ENCODE measurements at regions not wholly inside any gene's neighbourhood (a gene's known extent, or its start where the extent isn't known, plus 50 kb on each side); places are given as distances from the start of the nearest gene placed in this dataset.

DNA sequence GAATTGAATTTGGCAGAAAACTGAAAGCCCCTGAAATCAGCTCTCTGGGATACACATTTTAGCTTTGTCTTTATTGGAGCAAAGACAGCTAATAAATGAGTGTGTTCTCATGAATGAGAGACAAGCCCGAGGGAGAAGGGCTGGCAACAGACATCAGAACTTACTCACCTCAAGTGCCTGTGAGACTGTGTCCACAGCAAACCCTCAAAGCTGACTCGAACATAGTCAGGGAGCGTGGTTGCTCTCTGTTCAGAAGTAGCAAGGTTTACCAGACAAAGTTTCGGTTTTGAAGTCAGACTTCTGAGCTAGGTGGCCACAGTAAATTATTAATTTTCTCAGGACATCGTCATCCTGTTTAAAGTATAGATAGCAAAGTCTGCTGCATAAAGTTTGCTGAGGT, 207.9 kb downstream of the CMPK2 start:
- TF ChIP-seq, protein P1, sequence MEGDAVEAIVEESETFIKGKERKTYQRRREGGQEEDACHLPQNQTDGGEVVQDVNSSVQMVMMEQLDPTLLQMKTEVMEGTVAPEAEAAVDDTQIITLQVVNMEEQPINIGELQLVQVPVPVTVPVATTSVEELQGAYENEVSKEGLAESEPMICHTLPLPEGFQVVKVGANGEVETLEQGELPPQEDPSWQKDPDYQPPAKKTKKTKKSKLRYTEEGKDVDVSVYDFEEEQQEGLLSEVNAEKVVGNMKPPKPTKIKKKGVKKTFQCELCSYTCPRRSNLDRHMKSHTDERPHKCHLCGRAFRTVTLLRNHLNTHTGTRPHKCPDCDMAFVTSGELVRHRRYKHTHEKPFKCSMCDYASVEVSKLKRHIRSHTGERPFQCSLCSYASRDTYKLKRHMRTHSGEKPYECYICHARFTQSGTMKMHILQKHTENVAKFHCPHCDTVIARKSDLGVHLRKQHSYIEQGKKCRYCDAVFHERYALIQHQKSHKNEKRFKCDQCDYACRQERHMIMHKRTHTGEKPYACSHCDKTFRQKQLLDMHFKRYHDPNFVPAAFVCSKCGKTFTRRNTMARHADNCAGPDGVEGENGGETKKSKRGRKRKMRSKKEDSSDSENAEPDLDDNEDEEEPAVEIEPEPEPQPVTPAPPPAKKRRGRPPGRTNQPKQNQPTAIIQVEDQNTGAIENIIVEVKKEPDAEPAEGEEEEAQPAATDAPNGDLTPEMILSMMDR (IDR thresholded peaks at IDR 0.05), result no peak
- no peak for TF ChIP-seq POLR2A (IDR thresholded peaks at IDR 0.05)
- DNase-seq, result no peak
- Histone ChIP-seq H3K27ac (no peak overlapping the region), H3K4me1 (no peaks in the 10 kb centered on the region), H3K9me3 (no peaks in the 10 kb centered on the region), H3K27me3 (no peaks in the 10 kb centered on the region), H3K4me3 (no peak overlapping the region), H3K36me3 (no peaks in the 10 kb centered on the region)
- WGBS, 2 donors, result 53 to 61% methylated on average over 5 of the region's 5 CpGs
- intact Hi-C loops (cut with DNase I), result no loop called here

DNA sequence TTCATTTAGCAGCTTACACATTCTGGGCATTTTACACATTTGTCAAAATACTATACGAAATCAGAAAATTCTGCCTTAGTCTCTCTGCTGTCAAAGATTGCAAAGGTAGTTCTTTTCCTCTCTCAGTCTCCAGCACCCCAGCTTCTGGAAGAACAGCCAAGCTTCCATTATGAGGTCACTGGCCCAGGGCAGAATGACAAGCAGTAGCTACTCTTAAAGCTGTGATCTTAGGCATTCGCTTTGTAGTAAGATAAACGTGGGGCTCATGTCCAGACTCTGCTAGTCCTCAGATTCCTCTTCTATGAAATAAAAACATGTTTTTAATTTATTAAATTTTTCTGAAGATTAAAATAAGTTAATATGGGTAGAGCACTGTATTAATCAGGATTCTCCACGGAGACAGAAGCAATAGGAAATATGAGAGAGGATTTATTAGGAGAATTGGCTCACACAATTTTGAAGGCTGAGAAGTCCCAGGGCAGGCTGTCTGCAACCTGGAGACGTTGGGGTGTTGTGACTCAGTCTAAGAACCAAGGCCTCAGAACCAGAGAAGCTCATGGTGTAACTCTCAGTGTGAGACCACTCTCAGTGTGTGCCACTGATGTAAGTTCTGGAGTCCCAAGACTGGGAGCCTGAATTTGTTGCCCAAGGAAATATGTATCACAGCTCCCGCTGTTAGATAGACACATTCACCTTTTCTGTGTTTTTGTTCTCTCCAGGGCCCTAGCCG, 201.2 kb downstream of the CMPK2 start:
- Histone ChIP-seq H3K27ac (no peak overlapping the region), H3K9me3 (no peaks in the 10 kb centered on the region), H3K4me3 (no peak overlapping the region), H3K27me3 (no peaks in the 10 kb centered on the region), H3K4me1 (no peaks in the 10 kb centered on the region), H3K36me3 (no peaks in the 10 kb centered on the region)
- no peak for DNase-seq
- no peak for TF ChIP-seq POLR2A (IDR thresholded peaks at IDR 0.05)
- TF ChIP-seq, protein P1 (IDR thresholded peaks at IDR 0.05), result no peak
- intact Hi-C loops (cut with DNase I), result no loop called here
- WGBS, 2 donors, result 55 to 61% methylated on average over 7 of the region's 7 CpGs

DNA sequence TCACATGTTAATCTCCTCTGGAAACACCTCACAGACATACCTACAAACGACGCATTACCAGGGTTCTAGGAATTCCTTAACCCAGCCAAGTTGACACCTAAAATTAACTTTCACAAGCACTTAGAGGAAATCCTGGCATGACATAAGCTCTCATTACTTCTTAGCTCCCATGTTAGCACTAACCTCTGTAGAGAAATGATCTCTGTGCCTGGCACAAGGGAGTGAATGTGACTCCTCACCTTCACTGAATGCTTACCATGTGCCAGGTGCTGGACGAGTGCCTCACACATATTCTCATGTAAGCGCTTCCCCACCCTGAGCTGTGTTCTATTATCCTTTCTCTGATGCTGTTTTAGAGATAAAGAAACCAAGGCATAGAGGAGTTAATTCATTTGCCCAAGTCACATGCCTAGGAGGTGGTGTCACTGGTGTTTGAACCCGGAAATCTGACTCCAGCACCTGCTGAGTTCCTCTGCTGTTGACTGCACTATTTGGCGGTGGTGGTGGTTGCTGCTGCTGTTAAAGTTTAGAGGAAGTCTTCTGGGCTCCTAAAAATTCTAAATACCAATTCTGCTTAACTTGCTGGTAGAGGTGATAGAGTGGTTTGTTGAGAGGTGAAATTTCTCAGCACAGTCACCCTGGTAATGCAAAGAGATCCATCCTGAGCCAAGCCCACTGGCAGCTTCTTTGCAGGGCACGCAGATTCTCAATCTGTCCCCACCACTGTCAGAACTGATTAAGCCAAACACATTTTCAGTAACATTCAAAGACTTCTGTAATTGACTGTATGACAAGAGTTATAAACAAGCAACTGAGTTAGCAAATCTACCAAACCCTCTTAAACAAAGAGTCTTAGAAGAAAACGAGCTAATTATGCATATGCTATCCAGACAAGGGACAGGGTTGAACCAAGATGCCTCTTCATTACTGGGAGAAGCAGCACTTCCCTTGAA, 200.3 kb downstream of the CMPK2 start:
- Histone ChIP-seq H3K27me3 (no peaks in the 10 kb centered on the region), H3K27ac (no peak overlapping the region), H3K4me3 (no peak overlapping the region), H3K36me3 (no peaks in the 10 kb centered on the region), H3K9me3 (no peaks in the 10 kb centered on the region), H3K4me1 (no peaks in the 10 kb centered on the region)
- 68 to 71% methylated on average over 7 to 8 of the region's 8 CpGs for WGBS, 2 donors
- no peak for DNase-seq
- TF ChIP-seq, protein P1 (IDR thresholded peaks at IDR 0.05), result no peak
- no peak for TF ChIP-seq POLR2A (IDR thresholded peaks at IDR 0.05)
- intact Hi-C loops (cut with DNase I), result no loop called here

DNA sequence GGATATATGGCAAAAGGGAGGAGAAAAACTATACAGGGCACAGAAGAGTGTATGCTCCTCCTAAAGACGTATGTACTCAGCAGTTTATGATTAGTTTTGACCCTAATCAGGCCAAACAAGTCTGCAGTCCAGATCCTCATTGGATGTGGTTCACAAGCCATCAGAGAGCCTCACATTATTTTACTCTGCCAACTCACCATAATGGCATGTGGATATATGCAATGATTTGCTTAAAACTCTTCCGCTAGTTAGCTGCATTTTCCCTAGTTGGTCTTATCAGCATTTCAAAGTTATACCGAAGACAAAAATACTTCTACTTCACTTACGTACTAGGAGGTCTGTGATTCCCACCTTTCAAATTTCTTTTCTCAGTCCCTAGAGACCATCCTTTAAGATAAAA, 198.4 kb downstream of the CMPK2 start:
- intact Hi-C loops (cut with DNase I), result no loop called here
- DNase-seq, result no peak
- Histone ChIP-seq H3K27me3 (no peaks in the 10 kb centered on the region), H3K9me3 (no peaks in the 10 kb centered on the region), H3K4me1 (no peaks in the 10 kb centered on the region), H3K27ac (no peak overlapping the region), H3K36me3 (no peaks in the 10 kb centered on the region), H3K4me3 (no peak overlapping the region)
- TF ChIP-seq, protein P1 (IDR thresholded peaks at IDR 0.05), result no peak
- TF ChIP-seq POLR2A (IDR thresholded peaks at IDR 0.05), result no peak
- WGBS, 2 donors, result 79 to 84% methylated on average over 4 of the region's 4 CpGs

DNA sequence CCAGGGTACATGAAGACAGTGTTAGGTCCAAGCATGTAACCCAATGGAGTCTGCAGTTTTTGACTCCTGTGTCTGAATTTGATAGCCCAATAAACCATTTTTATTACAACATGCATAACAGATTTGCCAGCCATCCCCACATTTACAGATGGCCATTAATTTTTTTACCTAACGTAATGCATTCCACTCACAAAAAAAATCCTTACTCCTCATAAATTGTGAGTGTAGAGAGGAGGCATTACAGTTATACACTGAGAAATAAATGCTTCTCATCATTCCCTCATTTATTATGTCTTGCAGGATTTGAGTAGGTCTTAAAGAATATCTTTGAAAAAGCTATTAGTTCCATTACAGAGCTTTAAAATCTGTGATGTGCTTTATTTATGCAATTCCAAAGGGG, 193.8 kb downstream of the CMPK2 start:
- 45 to 75% methylated on average over 1 of the region's 1 CpG for WGBS, 2 donors
- Histone ChIP-seq H3K4me3 (no peak overlapping the region), H3K36me3 (no peaks in the 10 kb centered on the region), H3K27ac (no peak overlapping the region), H3K4me1 (no peaks in the 10 kb centered on the region), H3K9me3 (no peaks in the 10 kb centered on the region), H3K27me3 (no peaks in the 10 kb centered on the region)
- intact Hi-C loops (cut with DNase I), result no loop called here
- DNase-seq, result no peak
- TF ChIP-seq, protein P1 (IDR thresholded peaks at IDR 0.05), result no peak
- TF ChIP-seq POLR2A (IDR thresholded peaks at IDR 0.05), result no peak

Measured in esophagus squamous epithelium (tissue), 5 donors.